ENCODE measurements at regions not wholly inside any gene's neighbourhood (a gene's known extent, or its start where the extent isn't known, plus 50 kb on each side); places are given as distances from the start of the nearest gene placed in this dataset.
"Not testable (repeated sequence)": the region's sequence is repeated elsewhere in the genome, so short reads cannot be mapped to it uniquely, and the experiment has no call there.

DNA sequence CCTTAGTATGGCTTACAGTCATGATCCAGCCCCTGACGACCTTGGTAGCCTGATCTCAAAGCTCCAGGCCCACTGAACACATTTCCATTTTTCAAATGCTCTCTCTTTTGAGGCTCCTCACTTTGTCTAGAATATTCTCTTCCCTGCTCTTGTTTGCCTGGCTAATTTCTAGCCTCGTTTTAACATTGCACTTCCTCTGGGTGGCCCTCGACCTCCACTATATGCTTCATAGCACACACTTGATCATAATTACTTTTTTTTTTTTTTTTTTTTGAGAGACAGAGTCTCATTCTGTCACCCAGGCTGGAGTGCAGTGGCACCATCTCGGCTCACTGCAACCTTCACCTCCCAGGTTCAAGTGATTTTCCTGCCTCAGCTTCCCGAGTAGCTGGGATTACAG is 65.5 kb upstream of the RABGAP1L start:
- TF ChIP-seq, protein P1, sequence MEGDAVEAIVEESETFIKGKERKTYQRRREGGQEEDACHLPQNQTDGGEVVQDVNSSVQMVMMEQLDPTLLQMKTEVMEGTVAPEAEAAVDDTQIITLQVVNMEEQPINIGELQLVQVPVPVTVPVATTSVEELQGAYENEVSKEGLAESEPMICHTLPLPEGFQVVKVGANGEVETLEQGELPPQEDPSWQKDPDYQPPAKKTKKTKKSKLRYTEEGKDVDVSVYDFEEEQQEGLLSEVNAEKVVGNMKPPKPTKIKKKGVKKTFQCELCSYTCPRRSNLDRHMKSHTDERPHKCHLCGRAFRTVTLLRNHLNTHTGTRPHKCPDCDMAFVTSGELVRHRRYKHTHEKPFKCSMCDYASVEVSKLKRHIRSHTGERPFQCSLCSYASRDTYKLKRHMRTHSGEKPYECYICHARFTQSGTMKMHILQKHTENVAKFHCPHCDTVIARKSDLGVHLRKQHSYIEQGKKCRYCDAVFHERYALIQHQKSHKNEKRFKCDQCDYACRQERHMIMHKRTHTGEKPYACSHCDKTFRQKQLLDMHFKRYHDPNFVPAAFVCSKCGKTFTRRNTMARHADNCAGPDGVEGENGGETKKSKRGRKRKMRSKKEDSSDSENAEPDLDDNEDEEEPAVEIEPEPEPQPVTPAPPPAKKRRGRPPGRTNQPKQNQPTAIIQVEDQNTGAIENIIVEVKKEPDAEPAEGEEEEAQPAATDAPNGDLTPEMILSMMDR (IDR thresholded peaks at IDR 0.05): not testable (repeated sequence)
- TF ChIP-seq, protein P2, sequence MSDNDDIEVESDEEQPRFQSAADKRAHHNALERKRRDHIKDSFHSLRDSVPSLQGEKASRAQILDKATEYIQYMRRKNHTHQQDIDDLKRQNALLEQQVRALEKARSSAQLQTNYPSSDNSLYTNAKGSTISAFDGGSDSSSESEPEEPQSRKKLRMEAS (IDR thresholded peaks at IDR 0.05): not testable (repeated sequence)
- TF ChIP-seq ZFP36 (IDR thresholded peaks at IDR 0.05; ENCODE audit: borderline replicate concordance, partially characterized antibody): not testable (repeated sequence)
- TF ChIP-seq, protein P3, sequence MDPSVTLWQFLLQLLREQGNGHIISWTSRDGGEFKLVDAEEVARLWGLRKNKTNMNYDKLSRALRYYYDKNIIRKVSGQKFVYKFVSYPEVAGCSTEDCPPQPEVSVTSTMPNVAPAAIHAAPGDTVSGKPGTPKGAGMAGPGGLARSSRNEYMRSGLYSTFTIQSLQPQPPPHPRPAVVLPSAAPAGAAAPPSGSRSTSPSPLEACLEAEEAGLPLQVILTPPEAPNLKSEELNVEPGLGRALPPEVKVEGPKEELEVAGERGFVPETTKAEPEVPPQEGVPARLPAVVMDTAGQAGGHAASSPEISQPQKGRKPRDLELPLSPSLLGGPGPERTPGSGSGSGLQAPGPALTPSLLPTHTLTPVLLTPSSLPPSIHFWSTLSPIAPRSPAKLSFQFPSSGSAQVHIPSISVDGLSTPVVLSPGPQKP (IDR thresholded peaks at IDR 0.05; ENCODE audit: low read depth, low read length): not testable (repeated sequence)
